ENCODE measurements at regions not wholly inside any gene's neighbourhood (a gene's known extent, or its start where the extent isn't known, plus 50 kb on each side); places are given as distances from the start of the nearest gene placed in this dataset.

DNA sequence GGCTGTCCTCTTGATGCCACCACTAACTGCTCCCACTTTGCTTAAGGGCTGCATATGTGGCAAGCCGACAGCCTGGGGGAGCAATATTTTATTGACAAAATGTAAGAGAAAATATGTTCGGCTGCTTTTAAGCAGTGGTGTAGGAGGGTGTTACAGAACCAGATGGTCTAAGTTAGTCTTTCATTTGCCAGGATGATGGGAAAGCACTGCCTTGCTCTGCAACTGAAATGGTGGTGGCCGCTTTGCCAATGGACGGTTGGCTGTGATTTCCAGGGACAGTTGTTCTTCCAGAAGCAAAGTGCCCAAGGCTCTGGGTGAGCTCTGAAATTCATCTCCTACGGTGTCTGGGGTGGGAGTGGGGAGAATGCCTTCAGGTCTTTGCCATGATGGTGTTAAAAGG lies 469.3 kb downstream of the TOX3 start:
- H3K27me3 ChIP-seq (replicated peaks; ENCODE audit: insufficient read depth), result no peaks in the 10 kb centered on the region
- no peak overlapping the region for H3K4me3 ChIP-seq
- H3K27ac ChIP-seq, result no peak overlapping the region
- no peaks in the 10 kb centered on the region for H3K4me1 ChIP-seq (ENCODE audit: control insufficient read depth in 1 of 2, low read depth in 2 of 2)
- no peaks in the 10 kb centered on the region for H3K36me3 ChIP-seq
- TF ChIP-seq, protein P1, sequence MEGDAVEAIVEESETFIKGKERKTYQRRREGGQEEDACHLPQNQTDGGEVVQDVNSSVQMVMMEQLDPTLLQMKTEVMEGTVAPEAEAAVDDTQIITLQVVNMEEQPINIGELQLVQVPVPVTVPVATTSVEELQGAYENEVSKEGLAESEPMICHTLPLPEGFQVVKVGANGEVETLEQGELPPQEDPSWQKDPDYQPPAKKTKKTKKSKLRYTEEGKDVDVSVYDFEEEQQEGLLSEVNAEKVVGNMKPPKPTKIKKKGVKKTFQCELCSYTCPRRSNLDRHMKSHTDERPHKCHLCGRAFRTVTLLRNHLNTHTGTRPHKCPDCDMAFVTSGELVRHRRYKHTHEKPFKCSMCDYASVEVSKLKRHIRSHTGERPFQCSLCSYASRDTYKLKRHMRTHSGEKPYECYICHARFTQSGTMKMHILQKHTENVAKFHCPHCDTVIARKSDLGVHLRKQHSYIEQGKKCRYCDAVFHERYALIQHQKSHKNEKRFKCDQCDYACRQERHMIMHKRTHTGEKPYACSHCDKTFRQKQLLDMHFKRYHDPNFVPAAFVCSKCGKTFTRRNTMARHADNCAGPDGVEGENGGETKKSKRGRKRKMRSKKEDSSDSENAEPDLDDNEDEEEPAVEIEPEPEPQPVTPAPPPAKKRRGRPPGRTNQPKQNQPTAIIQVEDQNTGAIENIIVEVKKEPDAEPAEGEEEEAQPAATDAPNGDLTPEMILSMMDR (IDR thresholded peaks at IDR 0.05), result no peak
- no peak for ATAC-seq (ENCODE audit: insufficient number of reproducible peaks, low FRiP score, low read depth)
- no peak for DNase-seq (ENCODE audit: low spot score)
- H3K9me3 ChIP-seq, result no peaks in the 10 kb centered on the region

DNA sequence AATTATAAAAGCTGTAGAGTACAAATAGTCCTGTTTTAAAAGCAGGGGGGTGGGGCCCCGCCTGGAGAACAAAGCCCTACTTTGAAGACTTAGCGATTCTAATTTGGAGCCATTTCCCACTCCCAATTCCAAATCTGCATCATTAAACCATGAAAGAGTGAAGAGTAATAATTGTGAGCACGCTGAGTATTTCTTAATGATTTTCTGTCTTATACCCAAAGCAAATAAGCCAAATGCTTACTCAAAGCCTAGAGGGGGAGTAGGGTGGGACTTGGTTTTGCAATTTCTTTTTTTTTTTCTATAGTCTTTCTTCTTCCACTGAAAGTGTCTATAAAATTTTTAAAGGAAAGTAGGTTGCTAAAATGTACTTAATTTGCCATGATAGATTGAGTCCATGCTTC lies 470.1 kb downstream of the TOX3 start:
- ATAC-seq (ENCODE audit: insufficient number of reproducible peaks, low FRiP score, low read depth), result no peak
- H3K27ac ChIP-seq, result no peak overlapping the region
- no peaks in the 10 kb centered on the region for H3K9me3 ChIP-seq
- H3K36me3 ChIP-seq, result no peaks in the 10 kb centered on the region
- no peak overlapping the region for H3K4me3 ChIP-seq
- H3K4me1 ChIP-seq (ENCODE audit: control insufficient read depth in 1 of 2, low read depth in 2 of 2), result no peaks in the 10 kb centered on the region
- DNase-seq (ENCODE audit: low spot score), result no peak
- TF ChIP-seq, protein P1 (IDR thresholded peaks at IDR 0.05), result no peak
- no peaks in the 10 kb centered on the region for H3K27me3 ChIP-seq (replicated peaks; ENCODE audit: insufficient read depth)

DNA sequence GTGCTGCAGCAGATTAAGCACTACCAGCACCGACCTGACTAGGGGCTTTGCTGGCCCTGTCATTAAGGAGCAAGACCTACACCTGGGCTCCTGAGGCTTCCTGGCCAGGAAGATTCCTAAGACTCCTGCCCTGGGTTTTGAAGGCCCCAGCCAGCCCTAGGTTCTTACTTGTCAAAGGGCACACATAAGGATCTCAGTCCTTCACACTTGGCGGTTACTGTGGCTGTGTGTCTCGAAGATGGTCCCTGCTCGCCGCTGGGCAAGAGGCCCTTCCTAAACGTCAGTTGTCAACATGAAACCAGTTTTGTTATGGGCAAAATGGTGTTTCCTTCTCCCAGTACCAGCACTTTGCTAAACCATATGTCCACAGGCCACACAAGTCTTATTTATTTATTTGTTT lies 470.6 kb downstream of the TOX3 start:
- ATAC-seq (ENCODE audit: insufficient number of reproducible peaks, low FRiP score, low read depth) (no peak), DNase-seq (ENCODE audit: low spot score) (no peak)
- Histone ChIP-seq H3K27ac (no peak overlapping the region), H3K4me3 (no peak overlapping the region), H3K4me1 (ENCODE audit: control insufficient read depth in 1 of 2, low read depth in 2 of 2) (no peaks in the 10 kb centered on the region), H3K9me3 (no peaks in the 10 kb centered on the region), H3K36me3 (no peaks in the 10 kb centered on the region), H3K27me3 (replicated peaks; ENCODE audit: insufficient read depth) (no peaks in the 10 kb centered on the region)
- TF ChIP-seq, protein P1 (IDR thresholded peaks at IDR 0.05), result no peak

DNA sequence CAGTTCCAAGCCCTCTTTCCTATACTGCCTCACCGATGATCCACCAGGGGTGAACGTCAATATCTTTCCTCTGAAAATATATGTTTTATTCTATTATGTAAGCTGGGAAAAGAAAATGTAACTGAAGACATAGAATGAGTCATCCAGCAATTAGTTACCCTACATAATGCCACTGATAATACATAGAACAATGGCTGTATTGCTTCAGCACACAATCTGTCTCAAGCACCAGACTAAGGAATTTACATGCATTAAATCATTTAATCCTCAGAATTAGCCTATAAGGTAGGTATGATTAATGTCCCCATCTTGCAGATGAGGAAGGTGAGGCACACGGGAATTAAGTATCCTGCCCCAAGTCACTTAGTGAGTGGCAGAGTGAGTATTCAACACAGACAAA lies 472.8 kb downstream of the TOX3 start:
- ATAC-seq (ENCODE audit: insufficient number of reproducible peaks, low FRiP score, low read depth) (no peak), DNase-seq (ENCODE audit: low spot score) (no peak)
- Histone ChIP-seq H3K36me3 (no peaks in the 10 kb centered on the region), H3K4me3 (no peak overlapping the region), H3K27me3 (replicated peaks; ENCODE audit: insufficient read depth) (no peaks in the 10 kb centered on the region), H3K4me1 (ENCODE audit: control insufficient read depth in 1 of 2, low read depth in 2 of 2) (no peaks in the 10 kb centered on the region), H3K9me3 (no peaks in the 10 kb centered on the region), H3K27ac (no peak overlapping the region)
- TF ChIP-seq, protein P1 (IDR thresholded peaks at IDR 0.05), result no peak

DNA sequence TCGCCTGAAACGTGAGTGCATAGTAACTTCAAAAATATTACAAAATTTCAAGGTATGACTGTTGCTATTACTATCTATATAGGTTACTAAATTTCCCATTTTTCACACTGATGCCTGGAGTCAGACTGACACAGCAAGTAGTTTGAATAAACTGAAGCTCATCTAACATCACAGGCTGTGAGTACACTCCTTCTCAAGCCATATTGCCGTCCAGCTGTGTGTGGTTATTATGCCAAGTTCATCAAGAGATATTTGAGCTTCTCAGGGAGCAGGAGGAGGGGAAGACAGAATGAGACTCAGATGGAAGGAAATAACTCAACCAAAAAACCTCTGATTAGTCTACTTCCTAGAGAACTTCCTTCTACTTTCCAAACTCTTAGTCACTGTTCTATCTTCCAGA lies 473.9 kb downstream of the TOX3 start:
- DNase-seq (ENCODE audit: low spot score), result no peak
- ATAC-seq (ENCODE audit: insufficient number of reproducible peaks, low FRiP score, low read depth), result no peak
- no peaks in the 10 kb centered on the region for H3K4me1 ChIP-seq (ENCODE audit: control insufficient read depth in 1 of 2, low read depth in 2 of 2)
- TF ChIP-seq, protein P1 (IDR thresholded peaks at IDR 0.05), result no peak
- H3K27me3 ChIP-seq (replicated peaks; ENCODE audit: insufficient read depth), result no peaks in the 10 kb centered on the region
- no peak overlapping the region for H3K27ac ChIP-seq
- no peaks in the 10 kb centered on the region for H3K9me3 ChIP-seq
- no peak overlapping the region for H3K4me3 ChIP-seq
- H3K36me3 ChIP-seq, result no peaks in the 10 kb centered on the region

All from thoracic aorta (tissue), 2 donors.